SW 1271 (cell line): ENCODE measurements at regions not wholly inside any gene's neighbourhood (a gene's known extent, or its start where the extent isn't known, plus 50 kb on each side); places are given as distances from the start of the nearest gene placed in this dataset.
"Not testable (repeated sequence)": the region's sequence is repeated elsewhere in the genome, so short reads cannot be mapped to it uniquely, and the experiment has no call there.

ENCODE experiments used
- DNase-seq, 2 experiments: peaks; one replicate each; lab custom pipeline; 2025; lab: John Stamatoyannopoulos, UW

GRCh38 chr7:29619111-29619510 is 55.5 kb downstream of the PRR15 start:
- no peak for DNase-seq

- no peak for DNase-seq
These were observed 56.4 kb downstream of the PRR15 start for GRCh38 chr7:29619848-29620555.

GRCh38 chr7:29620556-29620930 is 56.9 kb downstream of the PRR15 start:
- no peak for DNase-seq

GRCh38 chr7:29622335-29623265 is 59.0 kb downstream of the PRR15 start:
- DNase-seq: peak; percentile 86 to 94

GRCh38 chr7:29623973-29624372 is 60.3 kb downstream of the PRR15 start:
- DNase-seq: no peak

- no peak for DNase-seq
These were observed 63.1 kb downstream of the PRR15 start for GRCh38 chr7:29626730-29627129.

- DNase-seq: no peak
These were observed 64.0 kb downstream of the PRR15 start for GRCh38 chr7:29627631-29628030.

GRCh38 chr7:29629507-29629906 is 65.9 kb downstream of the PRR15 start:
- DNase-seq: no peak

- peak; percentile 18 to 70 for DNase-seq
These were observed 71.7 kb downstream of the PRR15 start for GRCh38 chr7:29635067-29636008.

- DNase-seq: no peak
These were observed 72.3 kb downstream of the PRR15 start for GRCh38 chr7:29636009-29636351.

- no peak for DNase-seq
These were observed 73.7 kb downstream of the PRR15 start for GRCh38 chr7:29637374-29637773.

GRCh38 chr7:29638841-29639240 is 75.2 kb downstream of the PRR15 start:
- DNase-seq: not testable (repeated sequence)

GRCh38 chr7:29639386-29639785 is 75.8 kb downstream of the PRR15 start:
- DNase-seq: no peak

- DNase-seq: no peak
These were observed 76.4 kb downstream of the PRR15 start for GRCh38 chr7:29639886-29640595.

GRCh38 chr7:29641651-29642050 is 78.0 kb downstream of the PRR15 start:
- no peak for DNase-seq

GRCh38 chr7:29642494-29643155 is 79.0 kb downstream of the PRR15 start:
- DNase-seq: no peak

GRCh38 chr7:29646116-29646515 is 82.5 kb downstream of the PRR15 start:
- DNase-seq: not testable (repeated sequence)

- DNase-seq: no peak
These were observed 83.5 kb downstream of the PRR15 start for GRCh38 chr7:29647020-29647654.

GRCh38 chr7:29647691-29648210 is 84.1 kb downstream of the PRR15 start:
- not testable (repeated sequence) for DNase-seq

- DNase-seq: no peak
These were observed 85.5 kb downstream of the PRR15 start for GRCh38 chr7:29649028-29649716.
